ENCODE measurements at regions not wholly inside any gene's neighbourhood (a gene's known extent, or its start where the extent isn't known, plus 50 kb on each side); places are given as distances from the start of the nearest gene placed in this dataset.

DNA sequence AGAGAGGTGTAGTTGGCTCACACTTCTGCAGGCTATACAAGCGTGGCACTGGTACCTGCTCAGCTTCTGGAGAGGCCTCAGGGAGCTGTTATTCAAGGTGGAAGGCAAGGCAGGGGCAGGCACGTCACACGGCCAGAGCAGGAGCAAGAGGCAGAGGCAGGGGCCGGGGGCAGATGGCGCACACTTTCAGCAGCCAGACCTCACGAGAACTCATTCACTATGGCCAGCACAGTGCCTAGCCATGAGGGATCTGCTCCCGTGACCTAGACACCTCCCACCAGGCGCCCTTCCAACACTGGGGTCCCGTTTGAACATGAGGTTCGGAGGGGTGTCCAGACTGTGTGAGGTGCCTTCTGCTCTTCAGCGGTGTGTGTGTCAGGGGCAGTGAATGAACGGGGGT, 71.0 kb upstream of the FCN1 start:
- TF ChIP-seq, protein P1, sequence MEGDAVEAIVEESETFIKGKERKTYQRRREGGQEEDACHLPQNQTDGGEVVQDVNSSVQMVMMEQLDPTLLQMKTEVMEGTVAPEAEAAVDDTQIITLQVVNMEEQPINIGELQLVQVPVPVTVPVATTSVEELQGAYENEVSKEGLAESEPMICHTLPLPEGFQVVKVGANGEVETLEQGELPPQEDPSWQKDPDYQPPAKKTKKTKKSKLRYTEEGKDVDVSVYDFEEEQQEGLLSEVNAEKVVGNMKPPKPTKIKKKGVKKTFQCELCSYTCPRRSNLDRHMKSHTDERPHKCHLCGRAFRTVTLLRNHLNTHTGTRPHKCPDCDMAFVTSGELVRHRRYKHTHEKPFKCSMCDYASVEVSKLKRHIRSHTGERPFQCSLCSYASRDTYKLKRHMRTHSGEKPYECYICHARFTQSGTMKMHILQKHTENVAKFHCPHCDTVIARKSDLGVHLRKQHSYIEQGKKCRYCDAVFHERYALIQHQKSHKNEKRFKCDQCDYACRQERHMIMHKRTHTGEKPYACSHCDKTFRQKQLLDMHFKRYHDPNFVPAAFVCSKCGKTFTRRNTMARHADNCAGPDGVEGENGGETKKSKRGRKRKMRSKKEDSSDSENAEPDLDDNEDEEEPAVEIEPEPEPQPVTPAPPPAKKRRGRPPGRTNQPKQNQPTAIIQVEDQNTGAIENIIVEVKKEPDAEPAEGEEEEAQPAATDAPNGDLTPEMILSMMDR (IDR thresholded peaks at IDR 0.05) = no peak
- no peak for TF ChIP-seq POLR2A (IDR thresholded peaks at IDR 0.05)
- TF ChIP-seq POLR2AphosphoS5 (IDR thresholded peaks at IDR 0.05) = no peak
